HG02759 (cell line): ENCODE measurements at regions not wholly inside any gene's neighbourhood (a gene's known extent, or its start where the extent isn't known, plus 50 kb on each side); places are given as distances from the start of the nearest gene placed in this dataset.
"Not testable (repeated sequence)": the region's sequence is repeated elsewhere in the genome, so short reads cannot be mapped to it uniquely, and the experiment has no call there.

ENCODE experiments used
- ATAC-seq: cut with Tn5 transposase; IDR thresholded peaks from one replicate; pipeline ENCODE4 v1.9.1; 2021; ENCODE audit warnings: mild to moderate bottlenecking, moderate library complexity; ENCODE audit not compliant: unreplicated experiment

GRCh38 chr7:23931633-23932032 is 221.6 kb downstream of the STK31 start:
- ATAC-seq, result no peak

DNA sequence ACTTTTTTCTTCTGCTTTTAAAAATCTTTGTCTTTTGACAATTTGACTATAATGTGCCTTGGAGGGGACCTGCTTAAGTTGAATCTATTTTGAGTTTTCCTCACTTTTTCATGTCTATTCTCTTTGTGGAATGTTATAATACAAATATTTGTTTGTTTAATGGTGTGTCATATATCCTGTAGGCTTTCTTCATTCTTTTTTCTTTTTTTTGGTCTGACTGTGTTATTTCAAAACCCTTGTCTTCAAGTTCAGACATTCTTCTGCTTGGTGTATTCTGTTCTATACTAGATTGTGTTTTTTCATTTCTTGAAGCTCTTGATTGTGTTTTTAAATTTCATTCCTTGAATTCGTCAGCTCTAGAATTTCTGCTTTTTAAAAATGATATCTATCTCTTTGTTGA is 228.2 kb downstream of the STK31 start:
- ATAC-seq, result no peak

DNA sequence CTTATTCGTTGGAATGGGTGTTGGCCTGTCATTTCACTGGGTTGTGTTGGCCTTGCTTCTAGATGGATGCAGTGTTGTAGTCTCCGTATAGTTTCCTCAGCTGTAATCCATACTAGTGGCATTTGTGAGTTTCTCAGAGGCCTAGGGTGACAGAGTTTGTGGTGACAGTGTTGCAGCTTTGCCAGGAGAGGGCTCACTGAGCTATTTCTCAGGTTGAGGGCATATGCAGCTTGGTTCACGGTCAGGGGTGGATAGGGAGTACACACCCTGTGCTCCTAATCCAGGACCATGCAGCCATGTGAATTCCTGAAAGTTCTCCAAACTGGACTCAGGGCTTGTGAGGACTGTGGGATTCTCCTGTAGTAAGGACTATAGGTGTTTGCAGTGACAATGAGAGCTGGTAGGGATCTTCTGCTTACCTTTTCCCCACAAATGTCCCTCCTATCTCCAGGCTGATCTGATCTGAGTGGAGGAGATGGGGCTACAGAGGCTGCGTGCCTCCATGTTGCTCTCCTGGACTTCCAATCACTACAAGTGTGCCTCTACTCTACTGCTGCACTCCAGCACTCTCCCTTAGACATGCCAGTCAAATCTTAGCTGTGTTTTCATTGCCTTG is 229.0 kb downstream of the STK31 start:
- peak; percentile 65 for ATAC-seq

- not testable (repeated sequence) for ATAC-seq
Measured at GRCh38 chr7:23939747-23940146, 229.7 kb downstream of the STK31 start.

DNA sequence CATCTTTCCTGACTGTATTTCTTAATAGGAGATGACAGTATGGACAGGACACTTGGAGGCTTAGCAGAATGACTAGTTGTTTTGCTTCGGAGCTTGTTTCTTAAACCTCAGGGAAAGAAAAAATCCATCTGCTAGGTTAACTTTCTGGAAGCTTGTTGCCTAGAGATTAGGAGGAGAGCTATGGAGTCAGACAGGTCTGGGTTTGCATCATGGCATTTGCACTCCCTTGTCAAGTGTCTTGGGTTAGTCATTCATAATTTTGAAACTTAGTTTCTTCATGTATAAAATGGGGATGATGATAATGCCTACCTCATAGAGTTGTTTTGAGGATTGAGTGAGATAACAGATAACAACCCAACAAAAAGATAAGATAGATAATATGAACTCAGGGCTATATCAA is 231.5 kb downstream of the STK31 start:
- ATAC-seq, result no peak

DNA sequence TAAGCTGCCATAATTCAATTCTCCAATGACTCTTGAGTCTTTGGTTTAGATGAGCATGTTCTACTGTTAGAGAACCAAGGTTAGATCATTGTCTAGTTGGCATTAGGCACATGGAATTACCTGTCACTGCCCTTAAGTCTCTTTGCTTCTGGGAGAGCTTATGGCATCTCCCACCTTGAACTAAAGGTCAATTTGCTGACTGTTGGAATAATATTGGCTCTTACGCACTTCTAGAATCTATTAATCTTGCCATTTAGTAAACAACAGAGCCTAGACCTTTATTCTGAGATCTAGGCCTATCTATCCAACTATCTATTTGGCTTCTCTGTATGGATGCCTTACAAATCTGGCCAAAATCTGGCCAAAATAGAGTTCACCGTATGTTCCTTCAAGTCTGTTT is 232.0 kb downstream of the STK31 start:
- ATAC-seq, result no peak

- ATAC-seq, result no peak
Measured at GRCh38 chr7:23944131-23944530, 234.1 kb downstream of the STK31 start.

GRCh38 chr7:23945472-23945871 is 235.5 kb downstream of the STK31 start:
- no peak for ATAC-seq

DNA sequence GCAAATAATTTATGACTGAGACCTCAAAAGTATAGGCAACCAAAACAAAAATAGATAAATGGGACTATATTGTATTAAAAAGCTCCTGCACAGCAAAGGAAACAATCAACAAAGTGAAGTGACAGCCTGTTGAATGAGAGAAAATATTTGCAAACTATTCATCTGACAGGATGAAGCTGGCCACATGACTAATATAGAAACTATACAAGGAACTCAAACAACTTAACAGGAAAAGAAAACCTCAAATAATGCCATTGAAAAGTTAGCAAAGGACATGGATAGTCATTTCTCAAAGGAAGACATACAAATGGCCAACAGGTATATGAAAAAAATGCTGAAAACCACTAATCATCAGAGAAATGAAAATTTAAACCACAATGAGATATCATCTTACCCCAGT is 245.1 kb downstream of the STK31 start:
- no peak for ATAC-seq

DNA sequence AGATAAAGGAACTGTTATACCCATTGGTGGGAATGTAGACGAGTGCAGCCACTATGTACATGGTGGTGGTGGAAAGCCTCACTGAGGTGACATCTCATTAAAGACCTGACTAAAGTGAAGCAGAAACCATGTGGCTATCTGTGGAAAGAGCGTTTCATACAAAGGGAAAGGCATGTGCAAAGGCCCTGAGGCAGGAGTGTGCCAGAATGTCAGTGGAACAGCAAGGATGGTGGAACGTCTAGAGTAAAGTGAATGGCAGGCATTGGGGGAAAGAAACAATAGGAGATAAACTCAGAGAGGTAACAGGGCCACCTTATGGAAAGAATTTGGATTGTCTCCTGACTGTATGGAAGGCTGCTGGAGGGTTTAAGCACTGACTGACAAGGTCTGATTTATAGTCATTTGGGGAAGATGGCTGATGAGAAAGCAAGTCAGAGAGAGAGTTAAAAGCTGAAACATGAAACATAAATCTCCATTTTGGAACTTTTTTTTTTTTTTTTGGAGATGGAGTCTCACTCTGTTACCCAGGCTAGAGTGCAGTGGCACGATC is 245.7 kb downstream of the STK31 start:
- no peak for ATAC-seq

DNA sequence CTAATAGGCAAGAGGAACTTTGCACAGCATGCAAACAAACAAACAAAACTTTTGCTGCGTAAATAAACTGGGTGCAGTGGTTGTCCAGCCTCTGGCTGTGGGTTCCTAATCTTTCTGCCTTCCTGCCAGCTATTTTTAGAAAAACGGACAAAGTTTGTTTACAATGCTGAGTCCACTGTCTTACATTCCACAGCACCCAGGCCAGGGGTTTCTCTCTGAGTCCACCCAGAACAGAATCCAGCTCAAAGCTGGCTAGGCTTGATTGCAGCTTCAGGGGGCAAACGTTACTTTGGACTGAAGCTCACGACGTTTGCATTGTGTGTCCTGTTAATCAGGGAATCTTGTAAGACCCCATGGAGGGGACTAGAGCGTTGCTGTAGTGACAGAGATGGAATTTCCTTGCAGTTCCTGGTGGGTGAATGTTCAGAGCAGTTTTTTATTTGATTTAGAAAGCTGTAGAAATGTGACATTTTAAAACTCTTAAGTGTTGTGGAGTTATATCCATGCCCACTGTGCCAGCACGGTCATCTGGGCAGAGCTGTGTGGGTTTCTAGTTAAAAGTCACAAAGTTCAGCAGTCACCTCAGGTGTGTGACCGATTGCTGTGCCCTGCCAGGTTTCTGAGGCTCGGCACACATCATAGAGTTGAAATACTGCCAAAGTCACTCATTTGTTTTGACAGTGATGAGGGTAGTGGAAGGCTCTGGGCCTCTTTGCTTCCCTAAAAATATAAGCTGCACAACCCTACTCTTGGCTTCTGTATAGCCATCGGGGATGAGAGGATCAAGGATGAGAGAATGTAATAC is 247.0 kb downstream of the STK31 start:
- ATAC-seq, result no peak

DNA sequence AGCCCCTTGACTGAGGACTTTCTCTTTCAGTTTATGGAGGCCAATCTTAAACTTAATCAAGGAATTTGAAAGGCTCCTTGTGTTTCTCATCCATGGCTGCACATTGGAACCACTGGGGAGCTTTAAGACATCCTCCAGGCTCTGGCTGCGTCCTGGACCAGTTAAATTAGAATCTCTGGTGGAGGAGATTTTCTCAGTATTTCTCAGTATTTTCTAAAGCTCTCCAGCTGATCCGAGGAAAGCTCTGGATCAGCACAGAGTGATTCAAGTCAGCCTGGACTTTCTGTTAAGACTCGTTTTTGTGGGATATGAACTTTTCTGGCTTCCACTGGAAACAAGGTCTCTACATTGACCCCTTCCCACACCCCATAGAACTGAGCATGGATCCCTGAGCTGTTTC is 249.8 kb downstream of the STK31 start:
- ATAC-seq, result no peak

- ATAC-seq, result no peak
Measured at GRCh38 chr7:23960361-23960760, 250.3 kb downstream of the STK31 start.

DNA sequence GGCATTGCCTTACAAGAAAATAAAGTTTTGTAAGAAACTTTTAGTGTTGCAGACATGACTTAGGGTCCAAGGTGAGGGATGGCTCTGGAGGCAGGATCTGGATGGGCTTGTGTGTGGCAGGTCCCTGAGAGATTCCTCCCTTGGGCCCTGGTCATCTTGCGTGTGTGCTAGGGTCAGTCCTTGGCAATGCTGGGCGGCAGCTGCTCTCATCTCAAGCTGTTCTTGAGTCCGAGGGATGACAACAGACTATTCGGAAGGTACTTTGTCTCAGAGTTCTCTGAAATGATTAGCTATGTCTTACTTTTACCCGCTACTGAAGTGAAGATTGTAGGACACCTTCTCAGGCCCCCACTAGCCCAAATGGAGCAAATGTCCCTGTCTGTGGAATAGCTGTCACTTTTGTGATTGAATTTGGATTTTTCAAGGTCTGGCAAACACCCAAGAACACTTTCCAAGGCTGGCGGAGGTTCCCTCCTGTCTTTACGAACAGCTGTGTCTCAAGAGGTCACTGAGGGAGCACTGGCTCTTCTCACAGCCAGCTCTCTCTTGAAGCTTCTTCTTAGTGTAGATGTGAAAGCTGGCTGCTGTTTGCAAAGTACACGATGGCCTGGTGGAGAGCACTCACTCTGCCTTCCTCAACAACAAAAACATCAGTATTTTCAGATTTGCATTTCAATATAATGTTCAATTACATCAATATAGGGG is 253.6 kb downstream of the STK31 start:
- ATAC-seq, result no peak

GRCh38 chr7:23964715-23965114 is 254.7 kb downstream of the STK31 start:
- no peak for ATAC-seq

GRCh38 chr7:23965296-23965695 is 255.3 kb downstream of the STK31 start:
- no peak for ATAC-seq

GRCh38 chr7:23966941-23967340 is 256.9 kb downstream of the STK31 start:
- ATAC-seq, result no peak

- no peak for ATAC-seq
Measured at GRCh38 chr7:23967949-23968599, 258.1 kb downstream of the STK31 start.

DNA sequence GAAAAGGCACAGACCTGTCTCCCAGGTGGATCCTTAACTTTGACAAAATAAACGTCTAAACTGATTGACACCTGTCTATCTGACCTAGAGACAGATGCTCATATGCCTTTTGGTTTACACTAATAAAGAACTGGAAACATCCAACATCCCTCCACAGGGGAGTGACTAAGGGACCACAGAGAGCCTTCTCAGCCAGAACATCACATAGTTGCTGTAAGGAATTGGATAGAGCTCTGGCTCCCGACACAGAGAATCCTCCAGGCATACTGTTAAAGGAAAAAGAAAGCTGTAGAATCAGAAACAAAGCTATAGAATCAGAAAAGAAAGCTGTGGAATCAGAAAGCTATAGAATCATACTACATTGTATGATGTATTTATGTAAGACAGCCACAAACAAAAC is 258.8 kb downstream of the STK31 start:
- ATAC-seq, result no peak

- ATAC-seq, result no peak
Measured at GRCh38 chr7:23969443-23969842, 259.4 kb downstream of the STK31 start.

DNA sequence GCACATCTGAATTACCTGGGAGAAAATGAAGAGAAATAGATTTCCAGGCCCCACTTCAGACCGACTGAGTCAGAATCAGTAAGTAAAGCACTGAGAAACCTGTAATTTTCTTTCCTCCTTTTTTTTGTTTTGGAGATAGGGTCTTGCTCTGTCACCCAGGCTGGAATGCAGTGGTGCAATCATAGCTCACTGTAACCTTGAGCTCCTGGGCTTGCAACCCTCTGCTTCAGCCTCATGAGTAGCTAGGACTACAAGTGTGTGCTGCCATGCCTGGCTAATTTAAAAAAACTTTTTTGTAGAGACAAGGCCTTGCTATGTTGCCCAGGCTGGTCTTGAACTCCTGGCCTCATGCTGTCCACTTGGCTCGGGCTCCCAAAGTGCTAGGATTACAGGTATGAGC is 260.2 kb downstream of the STK31 start:
- no peak for ATAC-seq
